Osteoblast (primary cell): ENCODE measurements at regions not wholly inside any gene's neighbourhood (a gene's known extent, or its start where the extent isn't known, plus 50 kb on each side); places are given as distances from the start of the nearest gene placed in this dataset.

ENCODE experiments used
- DNase-seq: peaks from one replicate; pipeline ENCODE4 v3.0.0; 2011; ENCODE audit warnings: low spot score, mixed read lengths; ENCODE audit not compliant: insufficient read length; ENCODE audit errors: missing footprints
- H2AFZ ChIP-seq: 2 replicates; pipeline ENCODE4 v1.6.0; 2011; ENCODE audit warnings: mild to moderate bottlenecking, low read length
- H3K27ac ChIP-seq: 2 replicates; pipeline ENCODE4 v1.5.1; 2011; ENCODE audit warnings: mild to moderate bottlenecking, low read depth, low read length, moderate library complexity
- H3K27me3 ChIP-seq: 2 replicates; pipeline ENCODE4 v1.6.0; 2012; ENCODE audit warnings: mild to moderate bottlenecking, control low read depth, inconsistent platforms, low read length, moderate library complexity; ENCODE audit not compliant: insufficient read depth
- H3K36me3 ChIP-seq: 2 replicates; pipeline ENCODE4 v1.5.1; 2011; ENCODE audit warnings: mild to moderate bottlenecking, low read length, control low read depth, moderate library complexity; ENCODE audit not compliant: insufficient read depth
- H3K4me1 ChIP-seq: 2 replicates; pipeline ENCODE4 v1.5.1; 2011; ENCODE audit warnings: mild to moderate bottlenecking, low read length, control low read depth, moderate library complexity; ENCODE audit not compliant: insufficient read depth
- H3K4me2 ChIP-seq: 2 replicates; pipeline ENCODE4 v1.6.0; 2011; ENCODE audit warnings: mild to moderate bottlenecking, low read length; ENCODE audit not compliant: insufficient read depth
- H3K4me3 ChIP-seq: fragments of 200-600 bp; sonication (generic); 3 replicates; pipeline ENCODE4 v1.5.1; 2012; ENCODE audit warnings: mild to moderate bottlenecking, low read length, inconsistent platforms; ENCODE audit not compliant: insufficient read depth
- H3K79me2 ChIP-seq: 2 replicates; pipeline ENCODE4 v1.6.0; 2012; ENCODE audit warnings: mild to moderate bottlenecking, low read length, control low read depth, inconsistent platforms; ENCODE audit not compliant: insufficient read depth
- H3K9me3 ChIP-seq: 2 replicates; pipeline ENCODE4 v1.5.1; 2011; ENCODE audit warnings: low read depth, low read length, control low read depth
- H4K20me1 ChIP-seq: 2 replicates; pipeline ENCODE4 v1.6.0; 2012; ENCODE audit warnings: mild to moderate bottlenecking, low read length, control low read depth; ENCODE audit not compliant: insufficient read depth
- CTCF ChIP-seq: IDR thresholded peaks from 2 replicates; pipeline ENCODE4 v1.5.1; 2011; ENCODE audit warnings: mild to moderate bottlenecking, low read depth, low read length, moderate library complexity; ENCODE audit errors: extremely low read depth

GRCh38 chr14:100473249-100473648 is 114.0 kb downstream of the BEGAIN start:
- no peaks in the 10 kb centered on the region for H3K27me3 ChIP-seq

GRCh38 chr14:100474196-100474595 is 113.0 kb downstream of the BEGAIN start:
- Histone ChIP-seq H3K27ac (no peak overlapping the region), H3K4me3 (no peak overlapping the region), H3K9me3 (no peaks in the 10 kb centered on the region), H3K27me3 (no peaks in the 10 kb centered on the region), H4K20me1 (no peaks in the 10 kb centered on the region), H3K4me2 (no peak overlapping the region), H3K36me3 (no peaks in the 10 kb centered on the region), H2AFZ (no peak overlapping the region), H3K4me1 (peaks cover 22% of the 10 kb centered on the region), H3K79me2 (no peaks in the 10 kb centered on the region)
- DNase-seq: no peak
- no peak for TF ChIP-seq CTCF

More at GRCh38 chr14:100473249-100473648, 114.0 kb downstream of the BEGAIN start:
- Histone ChIP-seq H2AFZ (no peak overlapping the region), H4K20me1 (no peaks in the 10 kb centered on the region), H3K36me3 (no peaks in the 10 kb centered on the region), H3K4me2 (no peak overlapping the region), H3K4me3 (no peak overlapping the region), H3K9me3 (no peaks in the 10 kb centered on the region), H3K79me2 (no peaks in the 10 kb centered on the region), H3K27ac (no peak overlapping the region), H3K4me1 (peaks cover 22% of the 10 kb centered on the region)
- TF ChIP-seq CTCF: no peak
- DNase-seq: no peak

- H3K27ac ChIP-seq: peak overlapping the region; percentile 92
- no peak for TF ChIP-seq CTCF
- no peaks in the 10 kb centered on the region for H3K36me3 ChIP-seq
- H3K79me2 ChIP-seq: no peaks in the 10 kb centered on the region
- no peak overlapping the region for H2AFZ ChIP-seq
- peaks cover 22% of the 10 kb centered on the region for H3K4me1 ChIP-seq
- no peak overlapping the region for H3K4me2 ChIP-seq
- no peak for DNase-seq
- no peaks in the 10 kb centered on the region for H3K9me3 ChIP-seq
- no peaks in the 10 kb centered on the region for H4K20me1 ChIP-seq
- no peaks in the 10 kb centered on the region for H3K27me3 ChIP-seq
- H3K4me3 ChIP-seq: no peak overlapping the region
These were observed 111.9 kb downstream of the BEGAIN start for GRCh38 chr14:100475268-100475667.

- Histone ChIP-seq H3K79me2 (no peaks in the 10 kb centered on the region), H3K9me3 (no peaks in the 10 kb centered on the region), H4K20me1 (no peaks in the 10 kb centered on the region), H3K27ac (peak overlapping the region; percentile 92), H3K4me1 (peaks cover 22% of the 10 kb centered on the region), H2AFZ (peak overlapping the region; percentile 21), H3K27me3 (no peaks in the 10 kb centered on the region), H3K4me3 (peak overlapping the region; percentile 33), H3K4me2 (peak overlapping the region; percentile 47), H3K36me3 (no peaks in the 10 kb centered on the region)
- no peak for TF ChIP-seq CTCF
- DNase-seq: peak; percentile 97
These were observed 111.0 kb downstream of the BEGAIN start for GRCh38 chr14:100476012-100476822.
